ENCODE measurements at regions not wholly inside any gene's neighbourhood (a gene's known extent, or its start where the extent isn't known, plus 50 kb on each side); places are given as distances from the start of the nearest gene placed in this dataset.

- TF ChIP-seq POLR2AphosphoS5 (IDR thresholded peaks at IDR 0.05; ENCODE audit: low read depth, low read length) (no peak), TAF1 (IDR thresholded peaks at IDR 0.05; ENCODE audit: borderline replicate concordance, insufficient read depth, low read length) (no peak), FOXP2 (optimal IDR thresholded peaks at IDR 0.05; ENCODE audit: borderline replicate concordance, extremely low read depth, extremely low read length, insufficient read depth) (no peak), SIN3A (IDR thresholded peaks at IDR 0.05; ENCODE audit: borderline replicate concordance, insufficient read depth, low read length) (no peak)
- TF ChIP-seq, protein P1, sequence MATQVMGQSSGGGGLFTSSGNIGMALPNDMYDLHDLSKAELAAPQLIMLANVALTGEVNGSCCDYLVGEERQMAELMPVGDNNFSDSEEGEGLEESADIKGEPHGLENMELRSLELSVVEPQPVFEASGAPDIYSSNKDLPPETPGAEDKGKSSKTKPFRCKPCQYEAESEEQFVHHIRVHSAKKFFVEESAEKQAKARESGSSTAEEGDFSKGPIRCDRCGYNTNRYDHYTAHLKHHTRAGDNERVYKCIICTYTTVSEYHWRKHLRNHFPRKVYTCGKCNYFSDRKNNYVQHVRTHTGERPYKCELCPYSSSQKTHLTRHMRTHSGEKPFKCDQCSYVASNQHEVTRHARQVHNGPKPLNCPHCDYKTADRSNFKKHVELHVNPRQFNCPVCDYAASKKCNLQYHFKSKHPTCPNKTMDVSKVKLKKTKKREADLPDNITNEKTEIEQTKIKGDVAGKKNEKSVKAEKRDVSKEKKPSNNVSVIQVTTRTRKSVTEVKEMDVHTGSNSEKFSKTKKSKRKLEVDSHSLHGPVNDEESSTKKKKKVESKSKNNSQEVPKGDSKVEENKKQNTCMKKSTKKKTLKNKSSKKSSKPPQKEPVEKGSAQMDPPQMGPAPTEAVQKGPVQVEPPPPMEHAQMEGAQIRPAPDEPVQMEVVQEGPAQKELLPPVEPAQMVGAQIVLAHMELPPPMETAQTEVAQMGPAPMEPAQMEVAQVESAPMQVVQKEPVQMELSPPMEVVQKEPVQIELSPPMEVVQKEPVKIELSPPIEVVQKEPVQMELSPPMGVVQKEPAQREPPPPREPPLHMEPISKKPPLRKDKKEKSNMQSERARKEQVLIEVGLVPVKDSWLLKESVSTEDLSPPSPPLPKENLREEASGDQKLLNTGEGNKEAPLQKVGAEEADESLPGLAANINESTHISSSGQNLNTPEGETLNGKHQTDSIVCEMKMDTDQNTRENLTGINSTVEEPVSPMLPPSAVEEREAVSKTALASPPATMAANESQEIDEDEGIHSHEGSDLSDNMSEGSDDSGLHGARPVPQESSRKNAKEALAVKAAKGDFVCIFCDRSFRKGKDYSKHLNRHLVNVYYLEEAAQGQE (IDR thresholded peaks at IDR 0.05; ENCODE audit: insufficient read depth in 1 of 2, low read depth in 2 of 2, low read length in 2 of 2) = no peak
Measured at GRCh38 chr11:121890946-121891515, 225.0 kb downstream of the BLID start.

- no peak for TF ChIP-seq SIN3A (IDR thresholded peaks at IDR 0.05; ENCODE audit: borderline replicate concordance, insufficient read depth, low read length)
- TF ChIP-seq TAF1 (IDR thresholded peaks at IDR 0.05; ENCODE audit: borderline replicate concordance, insufficient read depth, low read length) = no peak
- TF ChIP-seq, protein P1 (IDR thresholded peaks at IDR 0.05; ENCODE audit: insufficient read depth in 1 of 2, low read depth in 2 of 2, low read length in 2 of 2) = no peak
- no peak for TF ChIP-seq POLR2AphosphoS5 (IDR thresholded peaks at IDR 0.05; ENCODE audit: low read depth, low read length)
- TF ChIP-seq FOXP2 (optimal IDR thresholded peaks at IDR 0.05; ENCODE audit: borderline replicate concordance, extremely low read depth, extremely low read length, insufficient read depth) = no peak
Measured at GRCh38 chr11:121890377-121890776, 225.6 kb downstream of the BLID start.

DNA sequence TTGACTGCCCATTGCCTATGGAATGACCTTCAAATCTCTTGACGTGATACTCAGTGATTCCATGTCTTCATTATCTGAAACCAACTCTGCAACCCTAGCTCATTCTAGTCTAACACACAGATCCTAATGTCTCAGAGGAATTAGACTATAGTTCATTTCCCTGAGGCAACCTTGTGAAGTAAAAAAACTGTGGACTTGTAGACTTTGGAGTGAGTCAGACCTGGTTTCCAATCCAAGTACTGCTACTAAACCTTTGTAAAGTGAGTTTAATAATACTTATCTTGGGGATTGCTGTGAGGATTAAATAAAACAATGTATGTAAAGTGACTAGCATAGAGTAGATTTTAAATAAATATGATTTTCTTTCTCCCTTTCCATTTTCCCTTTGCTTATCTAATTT, 226.1 kb downstream of the BLID start:
- no peak for TF ChIP-seq FOXP2 (optimal IDR thresholded peaks at IDR 0.05; ENCODE audit: borderline replicate concordance, extremely low read depth, extremely low read length, insufficient read depth)
- TF ChIP-seq POLR2AphosphoS5 (IDR thresholded peaks at IDR 0.05; ENCODE audit: low read depth, low read length) = no peak
- no peak for TF ChIP-seq SIN3A (IDR thresholded peaks at IDR 0.05; ENCODE audit: borderline replicate concordance, insufficient read depth, low read length)
- TF ChIP-seq TAF1 (IDR thresholded peaks at IDR 0.05; ENCODE audit: borderline replicate concordance, insufficient read depth, low read length) = no peak
- TF ChIP-seq, protein P1 (IDR thresholded peaks at IDR 0.05; ENCODE audit: insufficient read depth in 1 of 2, low read depth in 2 of 2, low read length in 2 of 2) = no peak

- TF ChIP-seq SIN3A (IDR thresholded peaks at IDR 0.05; ENCODE audit: borderline replicate concordance, insufficient read depth, low read length) (no peak), POLR2AphosphoS5 (IDR thresholded peaks at IDR 0.05; ENCODE audit: low read depth, low read length) (no peak), FOXP2 (optimal IDR thresholded peaks at IDR 0.05; ENCODE audit: borderline replicate concordance, extremely low read depth, extremely low read length, insufficient read depth) (no peak), TAF1 (IDR thresholded peaks at IDR 0.05; ENCODE audit: borderline replicate concordance, insufficient read depth, low read length) (no peak)
- TF ChIP-seq, protein P1 (IDR thresholded peaks at IDR 0.05; ENCODE audit: insufficient read depth in 1 of 2, low read depth in 2 of 2, low read length in 2 of 2) = no peak
Measured at GRCh38 chr11:121889186-121889585, 226.8 kb downstream of the BLID start.
